ENCODE measurements at regions not wholly inside any gene's neighbourhood (a gene's known extent, or its start where the extent isn't known, plus 50 kb on each side); places are given as distances from the start of the nearest gene placed in this dataset.
A peak's percentile ranks its signal among the peaks of the same experiment; 100 is the strongest.

GRCh38 chr3:98957681-98958080 lies 56.2 kb upstream of the DCBLD2 start:
- no peak overlapping the region for H3K4me3 ChIP-seq (ENCODE audit: insufficient read depth, low read length)
- H3K36me3 ChIP-seq (ENCODE audit: insufficient read depth, low read length): no peaks in the 10 kb centered on the region
- no peak for DNase-seq (ENCODE audit: insufficient read length, low spot score, missing footprints)

GRCh38 chr3:98956008-98956407 lies 54.5 kb upstream of the DCBLD2 start:
- H4K20me1 ChIP-seq (ENCODE audit: insufficient read depth, low read length): no peaks in the 10 kb centered on the region
- peaks cover 11% of the 10 kb centered on the region for H3K4me1 ChIP-seq (ENCODE audit: insufficient read depth, low read length)
- no peaks in the 10 kb centered on the region for H3K79me2 ChIP-seq (ENCODE audit: insufficient read depth, low read length)
- H3K9me3 ChIP-seq (ENCODE audit: low read depth, low read length): no peaks in the 10 kb centered on the region
- H2AFZ ChIP-seq (ENCODE audit: low read length): no peak overlapping the region
- no peak overlapping the region for H3K4me3 ChIP-seq (ENCODE audit: insufficient read depth, low read length)
- no peak for DNase-seq (ENCODE audit: insufficient read length, low spot score, missing footprints)
- no peak overlapping the region for H3K27ac ChIP-seq (ENCODE audit: low read depth, low read length)
- H3K4me2 ChIP-seq (ENCODE audit: insufficient read depth, low read length): no peak overlapping the region
- no peak for TF ChIP-seq CTCF (IDR thresholded peaks at IDR 0.05; ENCODE audit: extremely low read depth, low read depth, low read length)
- H3K36me3 ChIP-seq (ENCODE audit: insufficient read depth, low read length): no peaks in the 10 kb centered on the region
- no peaks in the 10 kb centered on the region for H3K27me3 ChIP-seq (ENCODE audit: insufficient read depth, low read length)

More at GRCh38 chr3:98957681-98958080, 56.2 kb upstream of the DCBLD2 start:
- no peaks in the 10 kb centered on the region for H3K27me3 ChIP-seq (ENCODE audit: insufficient read depth, low read length)
- no peak overlapping the region for H3K27ac ChIP-seq (ENCODE audit: low read depth, low read length)
- H3K79me2 ChIP-seq (ENCODE audit: insufficient read depth, low read length): no peaks in the 10 kb centered on the region
- H3K9me3 ChIP-seq (ENCODE audit: low read depth, low read length): no peaks in the 10 kb centered on the region
- no peak for TF ChIP-seq CTCF (IDR thresholded peaks at IDR 0.05; ENCODE audit: extremely low read depth, low read depth, low read length)
- no peak overlapping the region for H2AFZ ChIP-seq (ENCODE audit: low read length)
- no peak overlapping the region for H3K4me2 ChIP-seq (ENCODE audit: insufficient read depth, low read length)
- H3K4me1 ChIP-seq (ENCODE audit: insufficient read depth, low read length): peaks cover 27% of the 10 kb centered on the region
- no peaks in the 10 kb centered on the region for H4K20me1 ChIP-seq (ENCODE audit: insufficient read depth, low read length)

DNA sequence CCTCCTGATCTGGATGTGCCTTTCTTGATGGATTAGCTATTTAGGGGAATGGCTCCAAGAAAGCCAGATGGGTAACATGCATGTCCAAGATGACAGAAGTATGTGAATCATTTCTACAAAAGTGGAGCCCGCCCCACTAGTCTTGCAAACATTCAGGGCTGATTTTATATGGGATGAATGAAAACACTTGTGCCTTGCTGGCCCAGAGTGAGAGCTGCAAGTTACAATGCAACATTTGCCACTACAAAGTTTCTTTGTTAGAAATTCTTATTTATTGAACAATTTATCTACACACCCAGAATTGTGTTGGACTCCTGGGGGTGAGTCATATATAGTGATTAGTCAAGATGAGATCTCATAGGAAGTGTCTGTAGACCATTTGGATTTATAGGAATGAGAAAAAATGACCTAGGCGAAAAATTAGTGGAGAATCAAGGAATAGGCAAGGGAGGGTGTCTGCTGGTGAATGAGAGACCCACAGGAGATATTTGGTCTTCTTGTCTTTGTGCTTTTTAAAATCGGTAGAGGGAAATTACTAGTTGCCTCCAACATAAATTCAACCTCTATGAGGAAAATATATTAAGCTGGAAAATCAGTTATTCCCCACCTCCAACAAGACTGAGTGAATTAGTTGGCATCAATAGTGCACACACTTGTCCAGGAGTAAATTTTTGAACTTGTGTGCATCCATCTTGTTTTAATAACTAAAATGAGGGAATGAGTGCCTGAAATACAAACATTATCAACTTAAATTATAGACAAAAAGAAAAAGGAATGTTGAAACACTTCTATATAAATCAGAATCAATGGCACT lies 53.5 kb upstream of the DCBLD2 start:
- H3K4me1 ChIP-seq (ENCODE audit: insufficient read depth, low read length): peaks cover 7% of the 10 kb centered on the region
- no peak for TF ChIP-seq CTCF (IDR thresholded peaks at IDR 0.05; ENCODE audit: extremely low read depth, low read depth, low read length)
- no peaks in the 10 kb centered on the region for H3K9me3 ChIP-seq (ENCODE audit: low read depth, low read length)
- no peak overlapping the region for H3K4me2 ChIP-seq (ENCODE audit: insufficient read depth, low read length)
- H3K27me3 ChIP-seq (ENCODE audit: insufficient read depth, low read length): no peaks in the 10 kb centered on the region
- no peak overlapping the region for H3K4me3 ChIP-seq (ENCODE audit: insufficient read depth, low read length)
- no peaks in the 10 kb centered on the region for H4K20me1 ChIP-seq (ENCODE audit: insufficient read depth, low read length)
- H3K27ac ChIP-seq (ENCODE audit: low read depth, low read length): no peak overlapping the region
- no peaks in the 10 kb centered on the region for H3K79me2 ChIP-seq (ENCODE audit: insufficient read depth, low read length)
- no peak overlapping the region for H2AFZ ChIP-seq (ENCODE audit: low read length)
- H3K36me3 ChIP-seq (ENCODE audit: insufficient read depth, low read length): no peaks in the 10 kb centered on the region
- peak; percentile 9 for DNase-seq (ENCODE audit: insufficient read length, low spot score, missing footprints)

DNA sequence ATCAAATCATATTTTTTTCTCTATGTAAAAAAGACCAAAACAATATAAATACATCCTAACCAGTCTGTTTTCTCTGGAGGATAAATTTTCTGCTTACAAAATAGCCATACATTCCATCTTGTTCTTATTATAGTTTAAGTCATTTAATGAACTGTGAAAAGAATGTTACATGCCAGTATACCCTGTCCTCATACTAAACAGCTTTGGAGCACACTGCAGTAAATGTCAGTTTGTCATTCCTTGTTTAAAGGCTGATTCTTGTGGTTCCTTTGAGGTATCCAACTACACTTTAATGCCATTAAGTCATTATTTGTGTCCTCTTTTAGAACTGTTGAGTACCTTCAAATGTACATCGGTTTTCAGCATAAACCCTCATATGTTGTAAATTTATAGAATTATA lies 52.7 kb upstream of the DCBLD2 start:
- Histone ChIP-seq H3K4me1 (ENCODE audit: insufficient read depth, low read length) (peaks cover 7% of the 10 kb centered on the region), H3K36me3 (ENCODE audit: insufficient read depth, low read length) (no peaks in the 10 kb centered on the region), H4K20me1 (ENCODE audit: insufficient read depth, low read length) (no peaks in the 10 kb centered on the region), H3K79me2 (ENCODE audit: insufficient read depth, low read length) (no peaks in the 10 kb centered on the region), H3K9me3 (ENCODE audit: low read depth, low read length) (no peaks in the 10 kb centered on the region), H3K4me2 (ENCODE audit: insufficient read depth, low read length) (no peak overlapping the region), H3K27me3 (ENCODE audit: insufficient read depth, low read length) (no peaks in the 10 kb centered on the region), H3K4me3 (ENCODE audit: insufficient read depth, low read length) (no peak overlapping the region), H2AFZ (ENCODE audit: low read length) (peak overlapping the region; percentile 42), H3K27ac (ENCODE audit: low read depth, low read length) (no peak overlapping the region)
- DNase-seq (ENCODE audit: insufficient read length, low spot score, missing footprints): no peak
- TF ChIP-seq CTCF (IDR thresholded peaks at IDR 0.05; ENCODE audit: extremely low read depth, low read depth, low read length): no peak

Measured in osteoblast (primary cell).